ENCODE measurements at regions not wholly inside any gene's neighbourhood (a gene's known extent, or its start where the extent isn't known, plus 50 kb on each side); places are given as distances from the start of the nearest gene placed in this dataset.

GRCh38 chr10:124296813-124297788 is 121.6 kb downstream of the OAT start:
- no peak for DNase-seq (ENCODE audit: low read depth, low spot score)
- ChIA-PET CTCF (interaction anchor here (1.2 to 2.6 kb wide), 3 partner anchors 10 to 303 kb away, joined by 3 to 39 read pairs (median 13); no protein-coding TSS in a partner anchor), POLR2A (interaction anchor here (1.2 kb wide), 1 partner anchor 92 kb away, joined by 5 read pairs; no protein-coding TSS in a partner anchor), RAD21 (ENCODE audit: low non-redundant PET in 1 of 2, low total read pairs in 2 of 2, uncharacterized antibody in 2 of 2, unreplicated experiment in 2 of 2) (interaction anchor here (0.9 to 1.4 kb wide), 3 partner anchors 90 to 92 kb away, joined by 3 to 7 read pairs (median 4); no protein-coding TSS in a partner anchor)
- H3K9ac ChIP-seq (ENCODE audit: low read length), result no peak overlapping the region
- no peaks in the 10 kb centered on the region for H3K79me2 ChIP-seq (ENCODE audit: insufficient read depth, low read length)
- no peaks in the 10 kb centered on the region for H3K4me1 ChIP-seq (ENCODE audit: control insufficient read depth in 1 of 2, insufficient read depth in 2 of 2, low read length in 2 of 2)
- intact Hi-C loops (cut with micrococcal nuclease), result loop anchor here (1.0 kb wide), 1 partner anchor 92 kb away; no protein-coding TSS in a partner anchor
- H3K9me3 ChIP-seq (ENCODE audit: control insufficient read depth in 1 of 2, insufficient read depth in 1 of 2, low read depth in 1 of 2, low read length in 2 of 2), result peaks cover 15% of the 10 kb centered on the region in 2 experiments; a peak in 2 of 4 replicates
- no peaks in the 10 kb centered on the region for H4K20me1 ChIP-seq (ENCODE audit: insufficient read depth)
- TF ChIP-seq SIN3A (IDR thresholded peaks at IDR 0.05; ENCODE audit: low read depth) (no peak), ZBTB33 (IDR thresholded peaks at IDR 0.05; ENCODE audit: extremely low read depth, insufficient replicate concordance, low read length) (no peak), EGR1 (IDR thresholded peaks at IDR 0.05; ENCODE audit: low read depth) (no peak), SP1 (IDR thresholded peaks at IDR 0.05; ENCODE audit: low read depth) (no peak), JUND (IDR thresholded peaks at IDR 0.05) (no peak), ATF3 (IDR thresholded peaks at IDR 0.05) (no peak), ELF1 (IDR thresholded peaks at IDR 0.05; ENCODE audit: borderline replicate concordance, low read depth) (no peak), REST (IDR thresholded peaks at IDR 0.05; ENCODE audit: low read depth) (no peak)
- no peak overlapping the region for H3K4me2 ChIP-seq (ENCODE audit: low read length)
- H2AFZ ChIP-seq (ENCODE audit: low read depth, low read length, poor library complexity, severe bottlenecking), result no peak overlapping the region
- H3K4me3 ChIP-seq (replicated peaks in 1 of 2; ENCODE audit: low read depth in 1 of 2, low read length in 2 of 2), result no peak overlapping the region
- no peaks in the 10 kb centered on the region for H3K9me2 ChIP-seq (ENCODE audit: insufficient read depth)
- BruUV-seq (replicated peaks), result no TSS peak
- H3K36me3 ChIP-seq (ENCODE audit: control insufficient read depth in 1 of 2, insufficient read depth in 2 of 2, low read length in 2 of 2), result no peaks in the 10 kb centered on the region
- H3K27me3 ChIP-seq (ENCODE audit: insufficient read depth, low read length), result no peaks in the 10 kb centered on the region
- H3K27ac ChIP-seq (ENCODE audit: low read depth, low read length), result no peak overlapping the region
- no peak for ATAC-seq
